ENCODE measurements at regions not wholly inside any gene's neighbourhood (a gene's known extent, or its start where the extent isn't known, plus 50 kb on each side); places are given as distances from the start of the nearest gene placed in this dataset.

- TF ChIP-seq, protein P1, sequence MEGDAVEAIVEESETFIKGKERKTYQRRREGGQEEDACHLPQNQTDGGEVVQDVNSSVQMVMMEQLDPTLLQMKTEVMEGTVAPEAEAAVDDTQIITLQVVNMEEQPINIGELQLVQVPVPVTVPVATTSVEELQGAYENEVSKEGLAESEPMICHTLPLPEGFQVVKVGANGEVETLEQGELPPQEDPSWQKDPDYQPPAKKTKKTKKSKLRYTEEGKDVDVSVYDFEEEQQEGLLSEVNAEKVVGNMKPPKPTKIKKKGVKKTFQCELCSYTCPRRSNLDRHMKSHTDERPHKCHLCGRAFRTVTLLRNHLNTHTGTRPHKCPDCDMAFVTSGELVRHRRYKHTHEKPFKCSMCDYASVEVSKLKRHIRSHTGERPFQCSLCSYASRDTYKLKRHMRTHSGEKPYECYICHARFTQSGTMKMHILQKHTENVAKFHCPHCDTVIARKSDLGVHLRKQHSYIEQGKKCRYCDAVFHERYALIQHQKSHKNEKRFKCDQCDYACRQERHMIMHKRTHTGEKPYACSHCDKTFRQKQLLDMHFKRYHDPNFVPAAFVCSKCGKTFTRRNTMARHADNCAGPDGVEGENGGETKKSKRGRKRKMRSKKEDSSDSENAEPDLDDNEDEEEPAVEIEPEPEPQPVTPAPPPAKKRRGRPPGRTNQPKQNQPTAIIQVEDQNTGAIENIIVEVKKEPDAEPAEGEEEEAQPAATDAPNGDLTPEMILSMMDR (IDR thresholded peaks at IDR 0.05; ENCODE audit: low read length), result no peak
- TF ChIP-seq EZH2 (optimal IDR thresholded peaks at IDR 0.05; ENCODE audit: low read depth, low read length), result no peak
Observed at GRCh38 chr12:92336641-92337040, 191.0 kb upstream of the BTG1 start.
